ENCODE measurements at regions not wholly inside any gene's neighbourhood (a gene's known extent, or its start where the extent isn't known, plus 50 kb on each side); places are given as distances from the start of the nearest gene placed in this dataset.
"Not testable (repeated sequence)": the region's sequence is repeated elsewhere in the genome, so short reads cannot be mapped to it uniquely, and the experiment has no call there.

GRCh38 chr5:60546207-60546606, 153.8 kb downstream of the DEPDC1B start:
- Mint-ChIP-seq H3K4me1 (ENCODE audit: low read depth in 2 of 2) (no peaks in the 10 kb centered on the region), H3K27me3 (peaks cover 2 to 12% of the 10 kb centered on the region in 2 donors), H3K4me3 (no peak overlapping the region), H3K36me3 (no peaks in the 10 kb centered on the region), H3K27ac (no peak overlapping the region), H3K9me3 (peaks cover 5% of the 10 kb centered on the region)
- ATAC-seq (no peak), DNase-seq (ENCODE audit: low spot score) (no peak)

- Mint-ChIP-seq H3K27me3 (peaks cover 2 to 12% of the 10 kb centered on the region in 2 donors), H3K4me1 (ENCODE audit: low read depth in 2 of 2) (no peaks in the 10 kb centered on the region), H3K4me3 (no peak overlapping the region), H3K27ac (no peak overlapping the region), H3K9me3 (peaks cover 5% of the 10 kb centered on the region), H3K36me3 (no peaks in the 10 kb centered on the region)
- ATAC-seq (no peak), DNase-seq (ENCODE audit: low spot score) (no peak)
Observed at GRCh38 chr5:60545551-60545950, 154.4 kb downstream of the DEPDC1B start.

- peaks cover 7% of the 10 kb centered on the region for H3K9me3 Mint-ChIP-seq
- peaks cover 3 to 4% of the 10 kb centered on the region in 2 donors for H3K27me3 Mint-ChIP-seq
- DNase-seq (ENCODE audit: low spot score) (no peak), ATAC-seq (no peak)
- H3K4me1 Mint-ChIP-seq (ENCODE audit: low read depth in 2 of 2), result no peaks in the 10 kb centered on the region
- no peaks in the 10 kb centered on the region for H3K36me3 Mint-ChIP-seq
- H3K27ac Mint-ChIP-seq, result no peak overlapping the region
- H3K4me3 Mint-ChIP-seq, result no peak overlapping the region
Observed at GRCh38 chr5:60544142-60544541, 155.8 kb downstream of the DEPDC1B start.

- no peak overlapping the region for H3K27ac Mint-ChIP-seq
- no peaks in the 10 kb centered on the region for H3K36me3 Mint-ChIP-seq
- H3K9me3 Mint-ChIP-seq, result peaks cover 7% of the 10 kb centered on the region
- ATAC-seq (no peak), DNase-seq (ENCODE audit: low spot score) (no peak)
- H3K4me1 Mint-ChIP-seq (ENCODE audit: low read depth in 2 of 2), result no peaks in the 10 kb centered on the region
- H3K4me3 Mint-ChIP-seq, result no peak overlapping the region
- H3K27me3 Mint-ChIP-seq, result peaks cover 0 to 4% of the 10 kb centered on the region in 2 donors
Observed at GRCh38 chr5:60541980-60542379, 158.0 kb downstream of the DEPDC1B start.

GRCh38 chr5:60540856-60541805, 158.8 kb downstream of the DEPDC1B start:
- DNase-seq (ENCODE audit: low spot score) (no peak), ATAC-seq (no peak)
- H3K4me1 Mint-ChIP-seq (ENCODE audit: low read depth in 2 of 2), result no peaks in the 10 kb centered on the region
- peaks cover 7% of the 10 kb centered on the region for H3K9me3 Mint-ChIP-seq
- H3K4me3 Mint-ChIP-seq, result no peak overlapping the region
- H3K27me3 Mint-ChIP-seq, result peaks cover 0 to 4% of the 10 kb centered on the region in 2 donors
- H3K27ac Mint-ChIP-seq, result no peak overlapping the region
- H3K36me3 Mint-ChIP-seq, result no peaks in the 10 kb centered on the region

GRCh38 chr5:60538955-60539866, 160.8 kb downstream of the DEPDC1B start:
- no peak overlapping the region for H3K27ac Mint-ChIP-seq
- peaks cover 7% of the 10 kb centered on the region for H3K9me3 Mint-ChIP-seq
- ATAC-seq (no peak), DNase-seq (ENCODE audit: low spot score) (no peak)
- H3K36me3 Mint-ChIP-seq, result no peaks in the 10 kb centered on the region
- peaks cover 0 to 4% of the 10 kb centered on the region in 2 donors for H3K27me3 Mint-ChIP-seq
- H3K4me3 Mint-ChIP-seq, result no peak overlapping the region
- H3K4me1 Mint-ChIP-seq (ENCODE audit: low read depth in 2 of 2), result no peaks in the 10 kb centered on the region

GRCh38 chr5:60538426-60538825, 161.5 kb downstream of the DEPDC1B start:
- Mint-ChIP-seq H3K27ac (no peak overlapping the region), H3K36me3 (no peaks in the 10 kb centered on the region)

GRCh38 chr5:60535951-60536350, 164.0 kb downstream of the DEPDC1B start:
- DNase-seq (ENCODE audit: low spot score), result no peak
- Mint-ChIP-seq H3K27ac (no peak overlapping the region), H3K9me3 (peaks cover 4% of the 10 kb centered on the region), H3K4me3 (no peak overlapping the region), H3K27me3 (peaks cover 0 to 2% of the 10 kb centered on the region in 2 donors), H3K36me3 (no peaks in the 10 kb centered on the region), H3K4me1 (ENCODE audit: low read depth in 2 of 2) (no peaks in the 10 kb centered on the region)
- ATAC-seq, result no peak

More at GRCh38 chr5:60538426-60538825, 161.5 kb downstream of the DEPDC1B start:
- Mint-ChIP-seq H3K9me3 (peaks cover 7% of the 10 kb centered on the region), H3K27me3 (peaks cover 0 to 4% of the 10 kb centered on the region in 2 donors), H3K4me3 (no peak overlapping the region), H3K4me1 (ENCODE audit: low read depth in 2 of 2) (no peaks in the 10 kb centered on the region)
- ATAC-seq (no peak), DNase-seq (ENCODE audit: low spot score) (no peak)

GRCh38 chr5:60535198-60535597, 164.8 kb downstream of the DEPDC1B start:
- H3K4me1 Mint-ChIP-seq (ENCODE audit: low read depth in 2 of 2), result no peaks in the 10 kb centered on the region

GRCh38 chr5:60533789-60534188, 166.2 kb downstream of the DEPDC1B start:
- Mint-ChIP-seq H3K27me3 (no peaks in the 10 kb centered on the region), H3K36me3 (no peaks in the 10 kb centered on the region), H3K4me1 (ENCODE audit: low read depth in 2 of 2) (no peaks in the 10 kb centered on the region), H3K27ac (no peak overlapping the region), H3K9me3 (no peaks in the 10 kb centered on the region), H3K4me3 (no peak overlapping the region)
- ATAC-seq (no peak), DNase-seq (ENCODE audit: low spot score) (no peak)

More at GRCh38 chr5:60535198-60535597, 164.8 kb downstream of the DEPDC1B start:
- Mint-ChIP-seq H3K27me3 (peaks cover 0 to 2% of the 10 kb centered on the region in 2 donors), H3K27ac (no peak overlapping the region), H3K4me3 (no peak overlapping the region), H3K36me3 (no peaks in the 10 kb centered on the region), H3K9me3 (peaks cover 4% of the 10 kb centered on the region)
- ATAC-seq (no peak), DNase-seq (ENCODE audit: low spot score) (no peak)

GRCh38 chr5:60532796-60533195, 167.2 kb downstream of the DEPDC1B start:
- H3K4me3 Mint-ChIP-seq; H3K27me3 Mint-ChIP-seq; H3K4me1 Mint-ChIP-seq (ENCODE audit: low read depth in 2 of 2); ATAC-seq; DNase-seq (ENCODE audit: low spot score); H3K36me3 Mint-ChIP-seq; H3K27ac Mint-ChIP-seq; H3K9me3 Mint-ChIP-seq: not testable (repeated sequence)

GRCh38 chr5:60530144-60530848, 169.7 kb downstream of the DEPDC1B start:
- H3K4me3 Mint-ChIP-seq; H3K9me3 Mint-ChIP-seq; DNase-seq (ENCODE audit: low spot score); H3K36me3 Mint-ChIP-seq; H3K4me1 Mint-ChIP-seq (ENCODE audit: low read depth in 2 of 2); H3K27ac Mint-ChIP-seq; H3K27me3 Mint-ChIP-seq; ATAC-seq: not testable (repeated sequence)

- no peaks in the 10 kb centered on the region for H3K4me1 Mint-ChIP-seq (ENCODE audit: low read depth in 2 of 2)
- ATAC-seq (no peak), DNase-seq (ENCODE audit: low spot score) (no peak)
- H3K9me3 Mint-ChIP-seq, result no peaks in the 10 kb centered on the region
- H3K27me3 Mint-ChIP-seq, result peaks cover 0 to 3% of the 10 kb centered on the region in 2 donors
- no peak overlapping the region for H3K27ac Mint-ChIP-seq
- H3K4me3 Mint-ChIP-seq, result no peak overlapping the region
- H3K36me3 Mint-ChIP-seq, result no peaks in the 10 kb centered on the region
Observed at GRCh38 chr5:60529001-60529400, 171.0 kb downstream of the DEPDC1B start.

Data from natural killer cell treated with Interleukin-12 subunit alpha and Interleukin-12 subunit beta and Interleukin-15 and Interleukin-18, amount 100 ng/mL, for 72 hours (primary cell).